PC-9 (cell line): ENCODE measurements at regions not wholly inside any gene's neighbourhood (a gene's known extent, or its start where the extent isn't known, plus 50 kb on each side); places are given as distances from the start of the nearest gene placed in this dataset.

Experiments
- BruUV-seq: library from RNA; stranded (reverse); fragments of 400-500 nt; replicated peaks from 2 replicates; lab custom pipeline; 2021; lab: Mats Ljungman, UMichigan
- CTCF ChIA-PET: fragments of 300-600 bp; sonication (Branson Sonifier 250); formaldehyde crosslinking; loops from one replicate; lab custom pipeline; 2022; ENCODE audit warnings: antibody characterized with exemption; lab: Charles Lee
- POLR2A ChIA-PET: fragments of 300-600 bp; sonication (Branson Sonifier 250); formaldehyde crosslinking; loops from one replicate; lab custom pipeline; 2022; ENCODE audit warnings: antibody characterized with exemption; ENCODE audit not compliant: unreplicated experiment; lab: Charles Lee
- DNase-seq, 2 experiments: peaks; one replicate each; pipeline versions ENCODE4 v3.0.0 to v3.0.0-alpha.2; 2015 to 2022; ENCODE audit warnings: mixed read lengths in 1 of 2
- H2AFZ ChIP-seq: fragments of 200-600 bp; sonication (generic); 2 replicates; pipeline ENCODE4 v1.8.1; 2017; ENCODE audit warnings: antibody characterized with exemption
- H3F3A ChIP-seq: fragments of 200-600 bp; sonication (generic); 2 replicates; pipeline ENCODE4 v1.8.1; 2017; ENCODE audit warnings: antibody characterized with exemption, mild to moderate bottlenecking, low read depth; ENCODE audit not compliant: insufficient read depth
- H3K27ac ChIP-seq: fragments of 200-600 bp; sonication (generic); 2 replicates; pipeline ENCODE4 v1.6.1; 2016; ENCODE audit warnings: mixed run types
- H3K27me3 ChIP-seq: fragments of 200-600 bp; sonication (generic); 2 replicates; pipeline ENCODE4 v1.6.1; 2016; ENCODE audit warnings: low read depth, mixed run types; ENCODE audit not compliant: insufficient read depth
- H3K36me3 ChIP-seq: fragments of 200-600 bp; sonication (generic); 2 replicates; pipeline ENCODE4 v1.6.1; 2016; ENCODE audit warnings: low read depth, mixed run types
- H3K4me1 ChIP-seq: fragments of 200-600 bp; sonication (generic); replicated peaks from 2 replicates; pipeline ENCODE4 v1.6.1; 2016; ENCODE audit warnings: mixed run types; ENCODE audit not compliant: insufficient read depth
- H3K4me2 ChIP-seq: fragments of 200-600 bp; sonication (generic); 2 replicates; pipeline ENCODE4 v1.6.1; 2017; ENCODE audit warnings: mixed run types
- H3K4me3 ChIP-seq: fragments of 200-600 bp; sonication (generic); 2 replicates; pipeline ENCODE4 v1.6.1; 2016; ENCODE audit warnings: mixed run types
- H3K79me2 ChIP-seq: fragments of 200-600 bp; sonication (generic); 2 replicates; pipeline ENCODE4 v1.6.1; 2017; ENCODE audit warnings: low read depth, mixed run types
- H3K9me2 ChIP-seq: fragments of 200-600 bp; sonication (generic); 2 replicates; pipeline ENCODE4 v1.8.1; 2017; ENCODE audit warnings: mild to moderate bottlenecking; ENCODE audit not compliant: insufficient read depth
- H3K9me3 ChIP-seq: fragments of 200-600 bp; sonication (generic); 2 replicates; pipeline ENCODE4 v1.8.1; 2016; ENCODE audit warnings: low read depth; ENCODE audit not compliant: insufficient read depth
- H4K20me1 ChIP-seq: fragments of 200-600 bp; sonication (generic); 2 replicates; pipeline ENCODE4 v1.8.1; 2017; ENCODE audit not compliant: insufficient read depth
- EZH2 ChIP-seq: fragments of 200-600 bp; sonication (generic); IDR thresholded peaks from 2 replicates; pipeline ENCODE4 v1.8.0; 2017; ENCODE audit warnings: antibody characterized with exemption, low read depth
- intact Hi-C: fragments of 100-400 bp; cut with micrococcal nuclease; formaldehyde crosslinking; loops from one replicate; pipeline ENCODE4 v1.10.0; 2022; ENCODE audit not compliant: unreplicated experiment
- TF ChIP-seq, protein P1 (sequence below): fragments of 200-600 bp; sonication (generic); conservative IDR thresholded peaks from 2 replicates; pipeline ENCODE4 v1.6.1; 2017; ENCODE audit warnings: mixed run types, antibody characterized with exemption, mild to moderate bottlenecking, moderate library complexity

DNA sequence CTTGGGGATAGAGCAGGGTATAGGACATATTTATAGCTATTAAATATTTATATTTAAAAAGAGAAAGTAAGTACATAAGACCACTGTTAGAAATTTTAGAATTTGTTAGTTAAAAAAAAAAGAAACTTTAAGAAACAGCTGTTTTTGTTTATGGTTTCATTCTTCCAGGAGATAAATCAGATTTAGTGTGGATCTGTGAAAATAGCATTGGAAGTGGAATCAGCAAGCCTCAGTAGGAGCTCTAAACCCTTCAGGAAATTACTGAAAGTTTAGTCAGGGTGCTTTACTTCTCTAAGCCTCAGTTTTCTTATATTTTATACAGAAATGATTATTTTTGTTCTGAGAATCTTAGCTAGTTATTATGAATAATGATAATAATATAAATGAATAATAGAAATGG, 316.0 kb upstream of the NOVA1 start:
- Histone ChIP-seq H3K4me1 (no peaks in the 10 kb centered on the region), H2AFZ (no peak overlapping the region), H3K4me3 (no peak overlapping the region), H3F3A (no peaks in the 10 kb centered on the region), H3K9me2 (no peaks in the 10 kb centered on the region), H3K36me3 (no peaks in the 10 kb centered on the region), H3K79me2 (no peaks in the 10 kb centered on the region), H3K27me3 (no peaks in the 10 kb centered on the region), H3K4me2 (no peak overlapping the region), H3K27ac (no peak overlapping the region), H4K20me1 (no peaks in the 10 kb centered on the region), H3K9me3 (no peaks in the 10 kb centered on the region)
- intact Hi-C loops, result no loop called here
- TF ChIP-seq EZH2, result no peak
- TF ChIP-seq, protein P1, sequence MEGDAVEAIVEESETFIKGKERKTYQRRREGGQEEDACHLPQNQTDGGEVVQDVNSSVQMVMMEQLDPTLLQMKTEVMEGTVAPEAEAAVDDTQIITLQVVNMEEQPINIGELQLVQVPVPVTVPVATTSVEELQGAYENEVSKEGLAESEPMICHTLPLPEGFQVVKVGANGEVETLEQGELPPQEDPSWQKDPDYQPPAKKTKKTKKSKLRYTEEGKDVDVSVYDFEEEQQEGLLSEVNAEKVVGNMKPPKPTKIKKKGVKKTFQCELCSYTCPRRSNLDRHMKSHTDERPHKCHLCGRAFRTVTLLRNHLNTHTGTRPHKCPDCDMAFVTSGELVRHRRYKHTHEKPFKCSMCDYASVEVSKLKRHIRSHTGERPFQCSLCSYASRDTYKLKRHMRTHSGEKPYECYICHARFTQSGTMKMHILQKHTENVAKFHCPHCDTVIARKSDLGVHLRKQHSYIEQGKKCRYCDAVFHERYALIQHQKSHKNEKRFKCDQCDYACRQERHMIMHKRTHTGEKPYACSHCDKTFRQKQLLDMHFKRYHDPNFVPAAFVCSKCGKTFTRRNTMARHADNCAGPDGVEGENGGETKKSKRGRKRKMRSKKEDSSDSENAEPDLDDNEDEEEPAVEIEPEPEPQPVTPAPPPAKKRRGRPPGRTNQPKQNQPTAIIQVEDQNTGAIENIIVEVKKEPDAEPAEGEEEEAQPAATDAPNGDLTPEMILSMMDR, result no peak
- ChIA-PET POLR2A (no interaction called here), CTCF (no interaction called here)
- BruUV-seq, result no TSS peak
- no peak for DNase-seq

DNA sequence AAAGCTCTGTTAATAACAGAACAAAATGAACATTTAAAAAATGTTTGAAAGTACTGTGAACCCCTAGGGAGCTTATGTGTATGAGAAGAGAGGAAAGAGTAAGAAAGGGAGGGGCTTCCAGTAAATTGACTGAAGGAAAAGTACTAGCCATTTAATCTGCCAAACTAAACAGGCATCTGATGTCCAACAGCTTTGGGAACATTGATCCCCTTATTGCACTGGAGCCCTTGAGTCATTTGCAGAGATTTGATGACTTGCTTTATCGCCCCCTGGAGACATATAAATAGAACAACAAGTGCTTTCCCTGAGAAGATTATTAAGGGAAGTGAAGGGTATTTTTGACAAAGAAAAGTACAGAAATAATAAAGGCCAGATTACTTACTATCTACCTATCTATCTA, 319.3 kb upstream of the NOVA1 start:
- CTCF ChIA-PET, result no interaction called here
- no peaks in the 10 kb centered on the region for H3K9me3 ChIP-seq
- intact Hi-C loops, result no loop called here
- no peaks in the 10 kb centered on the region for H3K9me2 ChIP-seq
- no peak overlapping the region for H2AFZ ChIP-seq
- H3K4me3 ChIP-seq, result no peak overlapping the region
- no peaks in the 10 kb centered on the region for H3K4me1 ChIP-seq
- no peak overlapping the region for H3K4me2 ChIP-seq
- H4K20me1 ChIP-seq, result no peaks in the 10 kb centered on the region
- no peaks in the 10 kb centered on the region for H3K79me2 ChIP-seq
- no peak for DNase-seq
- no TSS peak for BruUV-seq
- H3K27ac ChIP-seq, result no peak overlapping the region
- H3K36me3 ChIP-seq, result no peaks in the 10 kb centered on the region
- POLR2A ChIA-PET, result no interaction called here
- TF ChIP-seq EZH2, result no peak
- TF ChIP-seq, protein P1, result 0 out of 2 replicates have a peak, but pooled peaks have one; percentile 23
- no peaks in the 10 kb centered on the region for H3K27me3 ChIP-seq
- no peaks in the 10 kb centered on the region for H3F3A ChIP-seq

DNA sequence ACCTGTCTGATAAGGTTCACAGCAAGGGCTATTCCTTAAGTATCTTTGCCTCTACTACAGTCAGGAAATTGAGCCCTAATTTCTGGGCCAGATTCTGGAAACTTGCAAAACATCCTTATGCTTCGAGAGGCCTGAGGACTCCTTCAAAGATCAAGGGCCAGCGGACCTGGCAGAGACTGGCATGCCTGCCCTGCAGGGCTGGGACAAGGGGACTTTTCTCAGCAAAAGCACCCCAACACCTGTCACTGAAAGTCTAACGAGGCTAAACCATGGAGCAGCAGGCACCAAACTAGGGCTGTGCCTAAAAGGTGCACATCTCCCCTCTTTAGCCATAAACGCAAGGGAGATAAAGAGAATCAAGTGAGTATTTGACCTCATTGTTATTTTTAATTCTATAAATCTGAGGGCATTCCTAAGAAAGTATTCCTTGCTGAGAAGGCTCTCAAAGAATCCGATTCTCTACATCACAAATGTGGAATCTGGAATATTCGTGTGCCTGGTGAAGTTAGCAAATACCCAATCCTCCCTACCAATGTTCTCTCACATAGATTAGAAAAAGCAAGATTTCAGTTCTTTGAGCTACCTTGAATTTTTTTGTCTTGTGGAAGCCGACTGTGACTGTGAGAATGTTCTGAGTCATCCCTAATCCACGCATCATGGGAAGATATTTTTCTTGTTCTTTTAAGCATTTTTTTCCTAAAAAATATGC, 328.2 kb upstream of the NOVA1 start:
- TF ChIP-seq, protein P1, result no peak
- no peak for TF ChIP-seq EZH2
- CTCF ChIA-PET, result no interaction called here

More for the DNA sequence above, 328.2 kb upstream of the NOVA1 start:
- H4K20me1 ChIP-seq, result no peaks in the 10 kb centered on the region
- no peak overlapping the region for H2AFZ ChIP-seq
- intact Hi-C loops, result no loop called here
- no peaks in the 10 kb centered on the region for H3K27me3 ChIP-seq
- no peaks in the 10 kb centered on the region for H3K4me1 ChIP-seq
- H3K4me2 ChIP-seq, result no peak overlapping the region
- DNase-seq, result no peak
- no peak overlapping the region for H3K4me3 ChIP-seq
- H3K36me3 ChIP-seq, result no peaks in the 10 kb centered on the region
- H3K79me2 ChIP-seq, result no peaks in the 10 kb centered on the region
- no peak overlapping the region for H3K27ac ChIP-seq
- no peaks in the 10 kb centered on the region for H3K9me3 ChIP-seq
- POLR2A ChIA-PET, result no interaction called here
- H3K9me2 ChIP-seq, result no peaks in the 10 kb centered on the region
- H3F3A ChIP-seq, result no peaks in the 10 kb centered on the region
- no TSS peak for BruUV-seq
